Astrocyte of the cerebellum (primary cell): ENCODE measurements at regions not wholly inside any gene's neighbourhood (a gene's known extent, or its start where the extent isn't known, plus 50 kb on each side); places are given as distances from the start of the nearest gene placed in this dataset.

Experiments used
- DNase-seq: peaks from one replicate; pipeline ENCODE4 v3.0.0-alpha.2; 2011; ENCODE audit warnings: low read depth
- H3K4me3 ChIP-seq: 2 replicates; pipeline ENCODE4 v1.5.1; 2011; ENCODE audit warnings: mild to moderate bottlenecking, low read depth, low read length, moderate library complexity
- CTCF ChIP-seq: IDR thresholded peaks from 2 replicates; pipeline ENCODE4 v1.5.1; 2012; ENCODE audit warnings: low read length, low read depth, moderate library complexity, mild to moderate bottlenecking; ENCODE audit errors: missing control alignments
- in situ Hi-C: cut with HindIII; loops from 2 replicates; pipeline ENCODE4 v1.10.0; 2017; ENCODE audit warnings: low sequenced_read_pairs

GRCh38 chr10:44814929-44815328, 96.2 kb upstream of the TMEM72 start:
- H3K4me3 ChIP-seq, result no peak overlapping the region
- DNase-seq, result no peak
- in situ Hi-C loops, result no loop called here
- no peak for TF ChIP-seq CTCF

- in situ Hi-C loops, result no loop called here
- no peak for DNase-seq
- no peak overlapping the region for H3K4me3 ChIP-seq
- TF ChIP-seq CTCF, result no peak
Observed at GRCh38 chr10:44818041-44818649, 93.0 kb upstream of the TMEM72 start.

DNA sequence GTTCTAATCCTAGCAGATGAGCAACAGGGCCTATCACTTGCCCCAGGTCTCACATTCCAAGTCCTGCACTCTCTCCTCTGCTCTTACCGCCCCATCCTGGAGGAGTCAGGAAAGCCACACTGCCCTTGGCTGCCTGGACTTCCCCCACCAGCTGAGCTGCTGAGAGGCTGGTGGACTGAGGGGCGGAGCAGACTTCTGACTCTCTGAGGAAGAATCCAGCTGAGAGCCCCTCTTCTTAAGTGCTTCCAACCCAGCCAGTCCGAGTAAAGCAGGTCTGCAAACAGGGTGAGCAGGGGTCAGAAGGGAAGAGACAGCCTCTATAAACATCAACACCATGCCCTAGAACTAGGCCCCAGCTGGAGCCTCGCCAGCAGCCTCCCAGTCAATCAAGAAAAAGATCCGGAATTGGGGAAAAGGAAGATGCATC, 92.4 kb upstream of the TMEM72 start:
- no peak for DNase-seq
- no peak for TF ChIP-seq CTCF
- no peak overlapping the region for H3K4me3 ChIP-seq
- in situ Hi-C loops, result no loop called here

DNA sequence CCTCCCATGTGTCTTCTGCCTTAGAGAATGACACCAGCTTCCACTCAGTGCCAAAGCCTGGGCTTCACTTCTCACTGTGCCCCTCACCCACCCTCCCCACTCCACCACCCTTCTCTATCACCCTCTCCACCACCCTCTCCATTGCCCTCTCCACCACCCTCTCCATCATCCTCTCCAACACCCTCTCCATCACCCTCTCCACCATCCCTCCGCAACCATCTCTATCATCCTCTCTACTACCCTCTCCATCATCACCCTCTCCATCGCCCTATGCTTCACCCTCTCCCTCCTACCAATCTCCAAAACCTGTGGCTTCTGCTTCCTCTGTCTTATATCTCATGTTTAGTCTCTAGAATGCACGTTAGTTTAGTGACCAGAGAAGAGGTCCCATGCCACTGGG, 91.0 kb upstream of the TMEM72 start:
- TF ChIP-seq CTCF, result no peak
- no peak for DNase-seq
- in situ Hi-C loops, result no loop called here
- no peak overlapping the region for H3K4me3 ChIP-seq

DNA sequence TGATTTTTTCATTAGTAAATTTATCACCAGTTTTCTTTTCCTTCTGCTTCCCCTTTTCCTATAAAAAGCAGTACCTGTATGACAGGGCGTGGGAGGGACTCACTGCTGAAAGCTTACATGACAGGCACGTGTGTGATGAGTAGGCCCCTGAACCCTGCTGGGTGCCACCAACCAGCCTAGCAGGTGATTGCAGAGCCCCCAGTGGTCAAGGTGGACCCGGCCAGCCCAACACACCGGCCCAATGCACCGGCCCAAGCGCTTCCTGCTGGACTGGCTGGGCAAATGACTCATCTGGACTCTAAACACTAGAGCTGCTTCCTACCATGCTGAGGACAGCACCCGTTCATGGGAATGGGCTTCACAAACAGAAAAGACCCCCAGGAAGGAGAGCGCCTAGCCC, 89.8 kb upstream of the TMEM72 start:
- no peak for TF ChIP-seq CTCF
- in situ Hi-C loops, result no loop called here
- no peak for DNase-seq
- H3K4me3 ChIP-seq, result no peak overlapping the region

DNA sequence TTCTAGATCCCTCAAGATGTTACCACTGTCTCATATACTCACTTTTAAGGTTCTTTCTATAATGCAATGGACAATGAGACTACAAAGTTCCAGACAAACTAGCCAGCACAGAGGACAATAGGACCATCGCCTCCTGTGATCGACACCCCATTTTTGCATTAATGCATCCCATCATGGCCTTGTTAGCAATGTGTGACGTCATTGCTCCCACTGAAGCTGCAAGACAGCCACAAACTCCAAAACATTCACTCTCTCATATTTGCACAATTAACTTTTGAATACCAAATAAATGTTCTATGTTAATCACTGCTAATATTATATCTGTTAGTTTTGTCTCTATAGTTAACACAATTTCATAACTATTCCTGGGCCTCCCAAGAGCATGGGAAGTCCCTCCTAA, 88.8 kb upstream of the TMEM72 start:
- in situ Hi-C loops, result no loop called here
- no peak overlapping the region for H3K4me3 ChIP-seq
- no peak for DNase-seq
- no peak for TF ChIP-seq CTCF
